ENCODE measurements at regions not wholly inside any gene's neighbourhood (a gene's known extent, or its start where the extent isn't known, plus 50 kb on each side); places are given as distances from the start of the nearest gene placed in this dataset.
A peak's percentile ranks its signal among the peaks of the same experiment; 100 is the strongest.

- POLR2A ChIA-PET: no interaction called here
- Mint-ChIP-seq H3K4me3 (no peak overlapping the region), H3K27ac (no peak overlapping the region), H3K9me3 (ENCODE audit: low read depth) (no peaks in the 10 kb centered on the region), H3K27me3 (no peaks in the 10 kb centered on the region), H3K4me1 (no peaks in the 10 kb centered on the region), H3K36me3 (ENCODE audit: low read depth) (no peaks in the 10 kb centered on the region)
- DNase-seq (no peak), ATAC-seq (no peak)
- intact Hi-C loops (cut with DNase I, micrococcal nuclease): no loop called here
- CTCF ChIA-PET: interaction anchor here (0.7 to 4.0 kb wide), 7 partner anchors 9 to 115 kb away, joined by 3 to 16 read pairs (median 4); no protein-coding TSS in a partner anchor
These were observed 50.3 kb upstream of the FNDC1 start for GRCh38 chr6:159118924-159119323.

GRCh38 chr6:159117563-159117962, 51.6 kb upstream of the FNDC1 start:
- no peaks in the 10 kb centered on the region for H3K4me1 Mint-ChIP-seq
- H3K36me3 Mint-ChIP-seq (ENCODE audit: low read depth): no peaks in the 10 kb centered on the region
- no peak overlapping the region for H3K4me3 Mint-ChIP-seq
- no peak overlapping the region for H3K27ac Mint-ChIP-seq
- ChIA-PET CTCF (interaction anchor here (0.9 to 15.8 kb wide), 3 partner anchors 8 to 108 kb away, joined by 3 to 413 read pairs (median 16); partner anchors contain the start of gene RSPH3), POLR2A (no interaction called here)
- H3K9me3 Mint-ChIP-seq (ENCODE audit: low read depth): no peaks in the 10 kb centered on the region
- H3K27me3 Mint-ChIP-seq: no peaks in the 10 kb centered on the region
- ATAC-seq (no peak), DNase-seq (no peak)
- intact Hi-C loops (cut with DNase I, micrococcal nuclease): no loop called here

GRCh38 chr6:159117046-159117445, 52.2 kb upstream of the FNDC1 start:
- no peak overlapping the region for H3K4me3 Mint-ChIP-seq
- intact Hi-C loops (cut with DNase I, micrococcal nuclease): no loop called here
- no peaks in the 10 kb centered on the region for H3K4me1 Mint-ChIP-seq
- no peak overlapping the region for H3K27ac Mint-ChIP-seq
- no peak for ATAC-seq
- DNase-seq: no peak
- H3K27me3 Mint-ChIP-seq: no peaks in the 10 kb centered on the region
- H3K9me3 Mint-ChIP-seq (ENCODE audit: low read depth): no peaks in the 10 kb centered on the region
- H3K36me3 Mint-ChIP-seq (ENCODE audit: low read depth): no peaks in the 10 kb centered on the region
- ChIA-PET CTCF (interaction anchor here (1.2 to 15.8 kb wide), 3 partner anchors 7 to 108 kb away, joined by 4 to 413 read pairs (median 16); partner anchors contain the start of gene RSPH3), POLR2A (no interaction called here)

GRCh38 chr6:159116343-159116742, 52.9 kb upstream of the FNDC1 start:
- Mint-ChIP-seq H3K4me1 (no peaks in the 10 kb centered on the region), H3K27me3 (no peaks in the 10 kb centered on the region), H3K4me3 (no peak overlapping the region), H3K36me3 (ENCODE audit: low read depth) (no peaks in the 10 kb centered on the region), H3K9me3 (ENCODE audit: low read depth) (no peaks in the 10 kb centered on the region), H3K27ac (no peak overlapping the region)
- ChIA-PET POLR2A (no interaction called here), CTCF (interaction anchor here (0.6 to 15.8 kb wide), 3 partner anchors 9 to 107 kb away, joined by 3 to 413 read pairs (median 4); partner anchors contain the start of gene RSPH3)
- DNase-seq (no peak), ATAC-seq (no peak)
- intact Hi-C loops (cut with DNase I, micrococcal nuclease): no loop called here

- Mint-ChIP-seq H3K9me3 (ENCODE audit: low read depth) (no peaks in the 10 kb centered on the region), H3K4me3 (no peak overlapping the region), H3K4me1 (peaks cover 13% of the 10 kb centered on the region), H3K27ac (no peak overlapping the region), H3K36me3 (ENCODE audit: low read depth) (no peaks in the 10 kb centered on the region), H3K27me3 (no peaks in the 10 kb centered on the region)
- intact Hi-C loops (cut with DNase I, micrococcal nuclease): no loop called here
- no peak for DNase-seq
- CTCF ChIA-PET: interaction anchor here (1.0 to 15.8 kb wide), 4 partner anchors 10 to 413 kb away, joined by 3 to 413 read pairs (median 40); partner anchors contain the start of gene RSPH3
- POLR2A ChIA-PET: no interaction called here
- no peak for ATAC-seq
These were observed 54.6 kb upstream of the FNDC1 start for GRCh38 chr6:159114569-159114968.

GRCh38 chr6:159113223-159113622, 56.0 kb upstream of the FNDC1 start:
- ATAC-seq (no peak), DNase-seq (no peak)
- intact Hi-C loops (cut with DNase I, micrococcal nuclease): no loop called here
- H3K27ac Mint-ChIP-seq: no peak overlapping the region
- ChIA-PET CTCF (interaction anchor here (0.7 to 15.8 kb wide), 9 partner anchors 8 to 223 kb away, joined by 3 to 413 read pairs (median 3); partner anchors contain the start of genes RSPH3 and TAGAP), POLR2A (no interaction called here)
- H3K4me3 Mint-ChIP-seq: no peak overlapping the region
- H3K9me3 Mint-ChIP-seq (ENCODE audit: low read depth): no peaks in the 10 kb centered on the region
- no peaks in the 10 kb centered on the region for H3K27me3 Mint-ChIP-seq
- no peaks in the 10 kb centered on the region for H3K36me3 Mint-ChIP-seq (ENCODE audit: low read depth)
- H3K4me1 Mint-ChIP-seq: peaks cover 23% of the 10 kb centered on the region

GRCh38 chr6:159112714-159113113, 56.5 kb upstream of the FNDC1 start:
- ATAC-seq: no peak
- H3K27me3 Mint-ChIP-seq: no peaks in the 10 kb centered on the region
- no peaks in the 10 kb centered on the region for H3K9me3 Mint-ChIP-seq (ENCODE audit: low read depth)
- intact Hi-C loops (cut with DNase I, micrococcal nuclease): no loop called here
- ChIA-PET CTCF (interaction anchor here (0.8 to 15.8 kb wide), 7 partner anchors 11 to 104 kb away, joined by 3 to 413 read pairs (median 3); partner anchors contain the start of genes RSPH3 and TAGAP), POLR2A (interaction anchor here (0.7 kb wide), 1 partner anchor 252 kb away, joined by 3 read pairs; no protein-coding TSS in a partner anchor)
- peaks cover 28% of the 10 kb centered on the region for H3K4me1 Mint-ChIP-seq
- H3K27ac Mint-ChIP-seq: no peak overlapping the region
- no peak overlapping the region for H3K4me3 Mint-ChIP-seq
- no peaks in the 10 kb centered on the region for H3K36me3 Mint-ChIP-seq (ENCODE audit: low read depth)
- DNase-seq: no peak

GRCh38 chr6:159110748-159111147, 58.5 kb upstream of the FNDC1 start:
- ChIA-PET POLR2A (interaction anchor here (0.8 kb wide), 1 partner anchor 111 kb away, joined by 3 read pairs; the partner anchor contains the start of gene RSPH3), CTCF (interaction anchor here (0.6 to 16.1 kb wide), 15 partner anchors 8 to 1062 kb away, joined by 3 to 413 read pairs (median 6); partner anchors contain the start of genes RSPH3 and TAGAP)
- Mint-ChIP-seq H3K4me3 (no peak overlapping the region), H3K27ac (no peak overlapping the region), H3K4me1 (peaks cover 47% of the 10 kb centered on the region), H3K36me3 (ENCODE audit: low read depth) (no peaks in the 10 kb centered on the region), H3K27me3 (no peaks in the 10 kb centered on the region), H3K9me3 (ENCODE audit: low read depth) (no peaks in the 10 kb centered on the region)
- no peak for DNase-seq
- intact Hi-C loops (cut with DNase I, micrococcal nuclease): no loop called here
- no peak for ATAC-seq

- no peaks in the 10 kb centered on the region for H3K36me3 Mint-ChIP-seq (ENCODE audit: low read depth)
- no peak overlapping the region for H3K4me3 Mint-ChIP-seq
- DNase-seq (peak; percentile 56), ATAC-seq (no peak)
- intact Hi-C loops (cut with DNase I, micrococcal nuclease): no loop called here
- H3K9me3 Mint-ChIP-seq (ENCODE audit: low read depth): no peaks in the 10 kb centered on the region
- peaks cover 52% of the 10 kb centered on the region for H3K4me1 Mint-ChIP-seq
- CTCF ChIA-PET: interaction anchor here (0.6 to 16.1 kb wide), 34 partner anchors 9 to 348 kb away, joined by 3 to 413 read pairs (median 5); partner anchors contain the start of genes RSPH3 and TAGAP
- H3K27ac Mint-ChIP-seq: no peak overlapping the region
- POLR2A ChIA-PET: interaction anchor here (0.9 to 1.4 kb wide), 3 partner anchors 65 to 101 kb away, joined by 3 to 6 read pairs (median 5); partner anchors contain the start of gene TAGAP
- H3K27me3 Mint-ChIP-seq: no peaks in the 10 kb centered on the region
These were observed 59.2 kb upstream of the FNDC1 start for GRCh38 chr6:159110013-159110412.

- ChIA-PET CTCF (interaction anchor here (0.6 to 16.1 kb wide), 27 partner anchors 8 to 401 kb away, joined by 3 to 413 read pairs (median 5); partner anchors contain the start of genes RSPH3 and TAGAP), POLR2A (interaction anchor here (0.9 to 1.4 kb wide), 2 partner anchors 64 to 101 kb away, joined by 3 to 5 read pairs; partner anchors contain the start of gene TAGAP)
- H3K27ac Mint-ChIP-seq: no peak overlapping the region
- H3K4me1 Mint-ChIP-seq: peaks cover 58% of the 10 kb centered on the region
- DNase-seq: no peak
- H3K27me3 Mint-ChIP-seq: no peaks in the 10 kb centered on the region
- no peaks in the 10 kb centered on the region for H3K36me3 Mint-ChIP-seq (ENCODE audit: low read depth)
- intact Hi-C loops (cut with DNase I, micrococcal nuclease): loop anchor here in 1 of 2 experiments (5.0 kb wide), 1 partner anchor 387 kb away; no protein-coding TSS in a partner anchor
- no peak overlapping the region for H3K4me3 Mint-ChIP-seq
- H3K9me3 Mint-ChIP-seq (ENCODE audit: low read depth): no peaks in the 10 kb centered on the region
- ATAC-seq: no peak
These were observed 59.8 kb upstream of the FNDC1 start for GRCh38 chr6:159109391-159109790.

GRCh38 chr6:159108426-159108985, 60.7 kb upstream of the FNDC1 start:
- DNase-seq: no peak
- H3K27ac Mint-ChIP-seq: peak overlapping the region; percentile 89
- H3K4me1 Mint-ChIP-seq: peaks cover 67% of the 10 kb centered on the region
- no peaks in the 10 kb centered on the region for H3K27me3 Mint-ChIP-seq
- no peak for ATAC-seq
- intact Hi-C loops (cut with DNase I, micrococcal nuclease): loop anchor here in 1 of 2 experiments (5.0 kb wide), 1 partner anchor 386 kb away; no protein-coding TSS in a partner anchor
- H3K9me3 Mint-ChIP-seq (ENCODE audit: low read depth): no peaks in the 10 kb centered on the region
- H3K36me3 Mint-ChIP-seq (ENCODE audit: low read depth): no peaks in the 10 kb centered on the region
- ChIA-PET CTCF (interaction anchor here (1.6 to 16.1 kb wide), 6 partner anchors 10 to 135 kb away, joined by 9 to 413 read pairs (median 46); partner anchors contain the start of genes RSPH3 and TAGAP), POLR2A (no interaction called here)
- H3K4me3 Mint-ChIP-seq: peak overlapping the region; percentile 66

All from activated CD4-positive, alpha-beta T cell treated with anti-CD3 and anti-CD28 coated beads for 36 hours (primary cell).